GM18519 (cell line): ENCODE measurements at regions not wholly inside any gene's neighbourhood (a gene's known extent, or its start where the extent isn't known, plus 50 kb on each side); places are given as distances from the start of the nearest gene placed in this dataset.
"Not testable (repeated sequence)": the region's sequence is repeated elsewhere in the genome, so short reads cannot be mapped to it uniquely, and the experiment has no call there.

Experiments used
- ATAC-seq: cut with Tn5 transposase; IDR thresholded peaks from one replicate; pipeline ENCODE4 v1.9.1; 2021; ENCODE audit warnings: mild to moderate bottlenecking, moderate library complexity; ENCODE audit not compliant: unreplicated experiment, low FRiP score

- no peak for ATAC-seq
Measured at GRCh38 chr1:99496067-99496466, 149.8 kb upstream of the PALMD start.

GRCh38 chr1:99497690-99498089 is 148.2 kb upstream of the PALMD start:
- ATAC-seq, result no peak

- no peak for ATAC-seq
Measured at GRCh38 chr1:99500541-99500940, 145.4 kb upstream of the PALMD start.

- ATAC-seq, result no peak
Measured at GRCh38 chr1:99501871-99502270, 144.0 kb upstream of the PALMD start.

GRCh38 chr1:99502400-99502799 is 143.5 kb upstream of the PALMD start:
- ATAC-seq, result no peak

- no peak for ATAC-seq
Measured at GRCh38 chr1:99503276-99503747, 142.6 kb upstream of the PALMD start.

GRCh38 chr1:99504287-99504686 is 141.6 kb upstream of the PALMD start:
- no peak for ATAC-seq

GRCh38 chr1:99506631-99507030 is 139.3 kb upstream of the PALMD start:
- no peak for ATAC-seq

GRCh38 chr1:99507446-99507845 is 138.5 kb upstream of the PALMD start:
- ATAC-seq, result not testable (repeated sequence)

- no peak for ATAC-seq
Measured at GRCh38 chr1:99507906-99508732, 137.8 kb upstream of the PALMD start.

GRCh38 chr1:99508733-99509445 is 137.0 kb upstream of the PALMD start:
- ATAC-seq, result not testable (repeated sequence)

- not testable (repeated sequence) for ATAC-seq
Measured at GRCh38 chr1:99514823-99515552, 130.9 kb upstream of the PALMD start.

- no peak for ATAC-seq
Measured at GRCh38 chr1:99516141-99516540, 129.8 kb upstream of the PALMD start.

GRCh38 chr1:99520121-99520520 is 125.8 kb upstream of the PALMD start:
- ATAC-seq, result no peak

- no peak for ATAC-seq
Measured at GRCh38 chr1:99525331-99525730, 120.6 kb upstream of the PALMD start.

- ATAC-seq, result no peak
Measured at GRCh38 chr1:99527078-99527477, 118.8 kb upstream of the PALMD start.

- ATAC-seq, result no peak
Measured at GRCh38 chr1:99527545-99527944, 118.4 kb upstream of the PALMD start.

GRCh38 chr1:99529002-99529401 is 116.9 kb upstream of the PALMD start:
- ATAC-seq, result no peak

- ATAC-seq, result no peak
Measured at GRCh38 chr1:99531578-99532275, 114.2 kb upstream of the PALMD start.

GRCh38 chr1:99532276-99532580 is 113.7 kb upstream of the PALMD start:
- no peak for ATAC-seq
